Astrocyte of the cerebellum (primary cell): ENCODE measurements at regions not wholly inside any gene's neighbourhood (a gene's known extent, or its start where the extent isn't known, plus 50 kb on each side); places are given as distances from the start of the nearest gene placed in this dataset.

Experiments
- DNase-seq: peaks from one replicate; pipeline ENCODE4 v3.0.0-alpha.2; 2011; ENCODE audit warnings: low read depth
- H3K4me3 ChIP-seq: 2 replicates; pipeline ENCODE4 v1.5.1; 2011; ENCODE audit warnings: mild to moderate bottlenecking, low read depth, low read length, moderate library complexity
- in situ Hi-C: cut with HindIII; loops from 2 replicates; pipeline ENCODE4 v1.10.0; 2017; ENCODE audit warnings: low sequenced_read_pairs
- TF ChIP-seq, protein P1 (sequence below): IDR thresholded peaks from 2 replicates; pipeline ENCODE4 v1.5.1; 2012; ENCODE audit warnings: low read length, low read depth, moderate library complexity, mild to moderate bottlenecking; ENCODE audit errors: missing control alignments

GRCh38 chr18:40607542-40608148 lies 1347.4 kb upstream of the PIK3C3 start:
- in situ Hi-C loops = no loop called here
- no peak for DNase-seq

GRCh38 chr18:40606996-40607395 lies 1348.0 kb upstream of the PIK3C3 start:
- no peak for DNase-seq
- in situ Hi-C loops = no loop called here

More at GRCh38 chr18:40607542-40608148, 1347.4 kb upstream of the PIK3C3 start:
- no peak overlapping the region for H3K4me3 ChIP-seq
- TF ChIP-seq, protein P1, sequence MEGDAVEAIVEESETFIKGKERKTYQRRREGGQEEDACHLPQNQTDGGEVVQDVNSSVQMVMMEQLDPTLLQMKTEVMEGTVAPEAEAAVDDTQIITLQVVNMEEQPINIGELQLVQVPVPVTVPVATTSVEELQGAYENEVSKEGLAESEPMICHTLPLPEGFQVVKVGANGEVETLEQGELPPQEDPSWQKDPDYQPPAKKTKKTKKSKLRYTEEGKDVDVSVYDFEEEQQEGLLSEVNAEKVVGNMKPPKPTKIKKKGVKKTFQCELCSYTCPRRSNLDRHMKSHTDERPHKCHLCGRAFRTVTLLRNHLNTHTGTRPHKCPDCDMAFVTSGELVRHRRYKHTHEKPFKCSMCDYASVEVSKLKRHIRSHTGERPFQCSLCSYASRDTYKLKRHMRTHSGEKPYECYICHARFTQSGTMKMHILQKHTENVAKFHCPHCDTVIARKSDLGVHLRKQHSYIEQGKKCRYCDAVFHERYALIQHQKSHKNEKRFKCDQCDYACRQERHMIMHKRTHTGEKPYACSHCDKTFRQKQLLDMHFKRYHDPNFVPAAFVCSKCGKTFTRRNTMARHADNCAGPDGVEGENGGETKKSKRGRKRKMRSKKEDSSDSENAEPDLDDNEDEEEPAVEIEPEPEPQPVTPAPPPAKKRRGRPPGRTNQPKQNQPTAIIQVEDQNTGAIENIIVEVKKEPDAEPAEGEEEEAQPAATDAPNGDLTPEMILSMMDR = no peak

GRCh38 chr18:40583671-40584070 lies 1371.4 kb upstream of the PIK3C3 start:
- TF ChIP-seq, protein P1 = no peak
- H3K4me3 ChIP-seq = no peak overlapping the region
- no peak for DNase-seq
- in situ Hi-C loops = no loop called here

More at GRCh38 chr18:40606996-40607395, 1348.0 kb upstream of the PIK3C3 start:
- H3K4me3 ChIP-seq = no peak overlapping the region
- TF ChIP-seq, protein P1 = no peak

DNA sequence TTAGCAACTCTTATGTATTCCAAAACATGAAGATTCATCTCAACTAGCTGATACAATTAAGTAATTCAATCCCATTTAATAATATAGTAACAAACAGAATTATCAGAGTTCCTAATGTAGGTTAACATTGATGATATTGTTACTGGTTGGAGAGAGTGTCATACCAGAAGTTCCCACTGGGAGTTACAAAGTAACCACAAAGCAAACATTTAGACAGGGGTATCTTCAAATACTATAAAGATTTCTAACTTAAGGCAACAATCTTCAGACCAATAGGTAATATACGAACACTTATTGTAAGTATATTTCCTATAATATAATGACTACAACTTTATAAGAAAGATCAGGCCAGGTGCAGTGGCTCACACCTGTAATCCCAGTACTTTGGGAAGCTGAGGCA lies 1372.9 kb upstream of the PIK3C3 start:
- DNase-seq = no peak
- TF ChIP-seq, protein P1 = no peak
- no peak overlapping the region for H3K4me3 ChIP-seq
- in situ Hi-C loops = no loop called here

DNA sequence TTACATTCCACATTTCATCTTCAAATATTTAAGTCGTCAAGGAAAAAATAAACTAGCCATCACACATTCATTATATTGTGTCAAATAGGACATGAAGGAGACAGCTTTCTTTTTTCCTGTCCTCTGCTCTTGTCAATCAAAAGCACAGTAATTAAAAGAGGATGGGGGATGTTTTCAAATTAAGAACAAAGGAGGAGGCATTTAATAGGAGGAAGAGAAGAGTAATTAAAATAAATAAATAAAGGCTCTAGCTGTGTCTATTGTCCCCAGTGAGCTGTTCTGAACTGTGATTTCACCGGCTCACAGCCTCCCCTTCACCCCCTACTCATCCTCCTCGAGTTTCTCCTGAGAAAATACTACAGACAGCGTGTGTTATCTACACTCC lies 1377.1 kb upstream of the PIK3C3 start:
- no peak for DNase-seq
- no peak overlapping the region for H3K4me3 ChIP-seq
- in situ Hi-C loops = no loop called here
- TF ChIP-seq, protein P1 = no peak

GRCh38 chr18:40577239-40577980 lies 1377.6 kb upstream of the PIK3C3 start:
- H3K4me3 ChIP-seq = no peak overlapping the region
- DNase-seq = no peak
- TF ChIP-seq, protein P1 = no peak
- in situ Hi-C loops = no loop called here
